IMR-90 (cell line): ENCODE measurements at regions not wholly inside any gene's neighbourhood (a gene's known extent, or its start where the extent isn't known, plus 50 kb on each side); places are given as distances from the start of the nearest gene placed in this dataset.
A peak's percentile ranks its signal among the peaks of the same experiment; 100 is the strongest.

Experiments
- ATAC-seq: fragments of 200-7000 bp; cut with Tn5 transposase; 2 replicates; pipeline ENCODE4 v1.9.1; 2020; ENCODE audit warnings: low read depth, mild to moderate bottlenecking, moderate library complexity
- BruUV-seq: library from RNA; stranded (reverse); fragments of 400-500 nt; replicated peaks from 2 replicates; lab custom pipeline; 2021; lab: Mats Ljungman, UMichigan
- CTCF ChIA-PET: fragments of 300-600 bp; formaldehyde crosslinking; extraction: SDS; loops from one replicate; lab custom pipeline; 2021; ENCODE audit warnings: antibody characterized with exemption; lab: Yijun Ruan, JAX
- POLR2A ChIA-PET: fragments of 300-600 bp; sonication (Branson Sonifier 250); formaldehyde crosslinking; loops from one replicate; lab custom pipeline; 2022; ENCODE audit warnings: antibody characterized with exemption; ENCODE audit not compliant: unreplicated experiment; lab: Charles Lee
- DNase-seq: peaks from one replicate; pipeline ENCODE4 v3.0.0; 2013
- H2AFZ ChIP-seq: replicated peaks from 2 replicates; pipeline ENCODE3; 2013; ENCODE audit warnings: low read length, mild to moderate bottlenecking; ENCODE audit not compliant: poor library complexity
- H2AK5ac ChIP-seq: 2 replicates; pipeline ENCODE4 v1.6.1; 2013; ENCODE audit warnings: low read depth, low read length, inconsistent platforms
- H2AK9ac ChIP-seq: replicated peaks from 2 replicates; pipeline ENCODE3; 2013; ENCODE audit warnings: mild to moderate bottlenecking, low read depth, low read length, moderate library complexity; ENCODE audit not compliant: poor library complexity
- H2BK120ac ChIP-seq: 2 replicates; pipeline ENCODE4 v1.6.1; 2013; ENCODE audit warnings: low read depth, low read length, inconsistent platforms
- H2BK15ac ChIP-seq: 3 replicates; pipeline ENCODE4 v1.6.1; 2013; ENCODE audit warnings: low read depth, low read length, inconsistent platforms
- H2BK20ac ChIP-seq: 2 replicates; pipeline ENCODE4 v1.6.1; 2013; ENCODE audit warnings: low read depth, mild to moderate bottlenecking, inconsistent platforms, low read length, moderate library complexity
- H2BK5ac ChIP-seq: 2 replicates; pipeline ENCODE4 v1.6.1; 2013; ENCODE audit warnings: mild to moderate bottlenecking, low read depth, low read length, inconsistent platforms; ENCODE audit not compliant: poor library complexity, severe bottlenecking
- H3K14ac ChIP-seq: replicated peaks from 2 replicates; pipeline ENCODE4 v1.6.1; 2013; ENCODE audit warnings: low read depth, low read length, inconsistent platforms
- H3K18ac ChIP-seq: 2 replicates; pipeline ENCODE4 v1.6.1; 2013; ENCODE audit warnings: low read depth, low read length, control low read depth
- H3K23ac ChIP-seq: 2 replicates; pipeline ENCODE4 v1.6.1; 2013; ENCODE audit warnings: low read depth, low read length, inconsistent platforms
- H3K27ac ChIP-seq: 2 replicates; pipeline ENCODE4 v1.5.1; 2013; ENCODE audit warnings: mild to moderate bottlenecking, control low read depth, low read length; ENCODE audit not compliant: insufficient read depth
- H3K27me3 ChIP-seq: 2 replicates; pipeline ENCODE4 v1.6.1; 2013; ENCODE audit warnings: low read length; ENCODE audit not compliant: control insufficient read depth, insufficient read depth
- H3K36me3 ChIP-seq: 2 replicates; pipeline ENCODE4 v1.6.1; 2013; ENCODE audit warnings: low read length, mixed read lengths; ENCODE audit not compliant: control insufficient read depth, insufficient read depth
- H3K4ac ChIP-seq: 2 replicates; pipeline ENCODE4 v1.6.1; 2013; ENCODE audit warnings: low read depth, low read length, inconsistent platforms
- H3K4me1 ChIP-seq: 2 replicates; pipeline ENCODE4 v1.6.1; 2013; ENCODE audit warnings: low read length, mixed read lengths; ENCODE audit not compliant: control insufficient read depth, insufficient read depth
- H3K4me2 ChIP-seq: 2 replicates; pipeline ENCODE4 v1.6.1; 2013; ENCODE audit warnings: low read depth, mild to moderate bottlenecking, control low read depth, low read length, moderate library complexity
- H3K4me3 ChIP-seq: 2 replicates; pipeline ENCODE4 v1.5.1; 2013; ENCODE audit warnings: low read depth, mild to moderate bottlenecking, control low read depth, low read length, moderate library complexity; ENCODE audit not compliant: insufficient read depth
- H3K56ac ChIP-seq: 2 replicates; pipeline ENCODE4 v1.6.1; 2013; ENCODE audit warnings: low read length, inconsistent platforms; ENCODE audit not compliant: insufficient read depth; ENCODE audit errors: extremely low read depth
- H3K79me1 ChIP-seq, 2 experiments: 2 replicates each; pipeline ENCODE4 v1.6.1; 2013; ENCODE audit warnings: low read length in 2 of 2, inconsistent platforms in 1 of 2, low read depth in 1 of 2
- H3K9ac ChIP-seq: 2 replicates; pipeline ENCODE4 v1.6.1; 2013; ENCODE audit warnings: low read depth, low read length, control low read depth
- H3K9me1 ChIP-seq: 2 replicates; pipeline ENCODE4 v1.6.1; 2013; ENCODE audit warnings: low read length, inconsistent platforms; ENCODE audit not compliant: insufficient read depth
- H3K9me3 ChIP-seq: 2 replicates; pipeline ENCODE4 v1.6.1; 2013; ENCODE audit warnings: low read length; ENCODE audit not compliant: control insufficient read depth, insufficient read depth
- H4K20me1 ChIP-seq: 2 replicates; pipeline ENCODE4 v1.6.1; 2013; ENCODE audit warnings: low read length, inconsistent platforms; ENCODE audit not compliant: insufficient read depth
- H4K5ac ChIP-seq: 2 replicates; pipeline ENCODE4 v1.6.1; 2013; ENCODE audit warnings: mild to moderate bottlenecking, low read depth, low read length, control low read depth
- H4K8ac ChIP-seq, 2 experiments: 2 replicates each; pipeline ENCODE4 v1.6.1; 2013; ENCODE audit warnings: low read depth in 2 of 2, low read length in 2 of 2, control low read depth in 1 of 2, inconsistent platforms in 1 of 2
- H4K91ac ChIP-seq: 2 replicates; pipeline ENCODE4 v1.6.1; 2013; ENCODE audit warnings: low read depth, low read length, inconsistent platforms; ENCODE audit not compliant: insufficient read depth
- CEBPB ChIP-seq: IDR thresholded peaks from 2 replicates; pipeline ENCODE4 v1.6.1; 2012; ENCODE audit warnings: low read depth, low read length, improper control_type of control experiment
- RCOR1 ChIP-seq: IDR thresholded peaks from 2 replicates; pipeline ENCODE4 v1.6.1; 2012; ENCODE audit warnings: mild to moderate bottlenecking, low read length, improper control_type of control experiment; ENCODE audit not compliant: insufficient replicate concordance
- SMC3 ChIP-seq: fragments of 150-350 bp; IDR thresholded peaks from 2 replicates; pipeline ENCODE4 v1.6.1; 2016; ENCODE audit warnings: low read depth, mild to moderate bottlenecking, antibody characterized with exemption, low read length, moderate library complexity
- WGBS, 2 experiments: methylation state at CpG; one replicate each; pipeline versions ENCODE4 v1.1.5 to v1.1.7; 2013; ENCODE audit warnings: missing lambda C conversion rate in 2 of 2; ENCODE audit not compliant: insufficient read length in 1 of 2; ENCODE audit errors: extremely low coverage in 2 of 2; 5-methylcytosine and 5-hydroxymethylcytosine counted together
- dilution Hi-C: fragments of 300-500 bp; cut with HindIII; formaldehyde crosslinking; loops from one replicate; pipeline ENCODE4 v1.14.3; 2018; ENCODE audit warnings: low sequenced_read_pairs; ENCODE audit not compliant: unreplicated experiment
- in situ Hi-C: fragments of 300-500 bp; cut with MboI; formaldehyde crosslinking; loops from 3 replicates; pipeline ENCODE4 v1.14.3; 2019; ENCODE audit warnings: low sequenced_read_pairs, inconsistent platforms, mixed read lengths
- intact Hi-C: fragments of 100-400 bp; cut with micrococcal nuclease; formaldehyde crosslinking; loops from 2 replicates; pipeline ENCODE4 v1.10.0; 2022

DNA sequence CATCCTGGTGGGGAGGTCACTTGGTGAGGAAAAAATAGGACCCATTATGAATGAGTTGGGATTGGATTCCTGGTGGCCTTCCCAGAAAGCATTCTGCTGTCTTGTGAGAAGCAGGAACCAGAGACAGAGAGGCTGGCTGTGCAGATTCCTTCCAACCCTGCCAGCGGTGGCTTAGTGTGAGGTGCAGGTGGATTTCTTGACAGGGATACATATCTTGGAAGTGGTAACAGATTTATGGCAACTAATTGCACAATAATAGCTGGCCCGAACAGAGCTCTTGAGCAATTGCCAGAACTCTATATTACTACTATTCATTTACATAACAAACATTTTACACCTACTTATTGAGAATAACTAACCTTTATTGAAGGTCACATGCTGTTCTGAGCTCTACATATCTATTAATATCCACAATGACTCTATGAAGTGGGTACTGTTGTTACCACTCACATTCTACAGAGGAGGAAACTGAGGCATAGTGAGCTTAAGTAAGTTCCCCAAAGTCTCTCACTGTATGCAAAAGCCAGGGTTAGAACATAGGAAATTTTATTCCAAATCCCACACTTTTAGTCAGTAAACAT lies 173.9 kb upstream of the SERP2 start:
- no TSS peak for BruUV-seq
- TF ChIP-seq RCOR1 (no peak), SMC3 (no peak), CEBPB (peak; percentile 51; the same call in 1 of the 2 replicates)
- no peak overlapping the region for H2BK15ac ChIP-seq
- no peaks in the 10 kb centered on the region; the same call in 1 of the 2 replicates for H3K9me1 ChIP-seq
- H3K23ac ChIP-seq, result no peak overlapping the region
- H3K4me1 ChIP-seq, result peaks cover 3% of the 10 kb centered on the region; the same call in 1 of the 2 replicates
- H2AK5ac ChIP-seq, result no peak overlapping the region
- H4K5ac ChIP-seq, result no peak overlapping the region
- no peak for DNase-seq
- H2AK9ac ChIP-seq, result no peak overlapping the region
- no peaks in the 10 kb centered on the region for H3K9me3 ChIP-seq
- intact Hi-C loops, result no loop called here
- H4K20me1 ChIP-seq, result no peaks in the 10 kb centered on the region
- H3K18ac ChIP-seq, result no peak overlapping the region
- H3K9ac ChIP-seq, result no peak overlapping the region
- H3K4me2 ChIP-seq, result no peak overlapping the region
- no peak overlapping the region for H3K56ac ChIP-seq
- H4K8ac ChIP-seq, result no peak overlapping the region
- no peak overlapping the region for H3K27ac ChIP-seq
- no peak for ATAC-seq
- no peak overlapping the region for H4K91ac ChIP-seq
- no peaks in the 10 kb centered on the region for H3K79me1 ChIP-seq
- no peak overlapping the region for H2BK20ac ChIP-seq
- no CpG with 5 or more reads among the region's 2 CpGs for WGBS, 2 experiments
- H3K36me3 ChIP-seq, result no peaks in the 10 kb centered on the region
- H2AFZ ChIP-seq, result no peak overlapping the region
- dilution Hi-C loops, result no loop called here
- no peak overlapping the region for H2BK5ac ChIP-seq
- H3K27me3 ChIP-seq, result no peaks in the 10 kb centered on the region; the same call in 1 of the 2 replicates
- ChIA-PET CTCF (no interaction called here), POLR2A (no interaction called here)
- in situ Hi-C loops, result no loop called here
- no peak overlapping the region for H3K4ac ChIP-seq
- H3K4me3 ChIP-seq, result no peak overlapping the region
- no peak overlapping the region for H3K14ac ChIP-seq
- no peak overlapping the region for H2BK120ac ChIP-seq
